AG04449 (cell line): ENCODE measurements at regions not wholly inside any gene's neighbourhood (a gene's known extent, or its start where the extent isn't known, plus 50 kb on each side); places are given as distances from the start of the nearest gene placed in this dataset.

Experiments
- CTCF ChIA-PET: fragments of 350-600 bp; formaldehyde crosslinking; extraction: SDS; loops from one replicate; lab custom pipeline; 2021; ENCODE audit warnings: antibody characterized with exemption; lab: Yijun Ruan, JAX
- POLR2A ChIA-PET: fragments of 400-600, 350-600 bp; formaldehyde crosslinking; extraction: SDS; loops from one replicate; lab custom pipeline; 2020; ENCODE audit warnings: antibody characterized with exemption, inconsistent platforms; lab: Yijun Ruan, JAX
- DNase-seq: peaks from one replicate; pipeline ENCODE4 v3.0.0-alpha.2; 2010; ENCODE audit warnings: low read depth, low spot score
- H3K4me3 ChIP-seq: 2 replicates; pipeline ENCODE4 v1.5.1; 2011; ENCODE audit warnings: low read depth, mild to moderate bottlenecking, control low read depth, low read length
- CTCF ChIP-seq: IDR thresholded peaks from one replicate; pipeline ENCODE4 v1.5.1; 2011; ENCODE audit warnings: mild to moderate bottlenecking, moderate library complexity, low read length, control low read depth, inconsistent platforms; ENCODE audit not compliant: insufficient read depth; ENCODE audit errors: missing control alignments

GRCh38 chr5:11981986-11982385 is 77.7 kb upstream of the CTNND2 start:
- TF ChIP-seq CTCF: no peak
- no peak overlapping the region for H3K4me3 ChIP-seq
- POLR2A ChIA-PET: no interaction called here
- DNase-seq: no peak
- CTCF ChIA-PET: no interaction called here

GRCh38 chr5:11977904-11978303 is 73.7 kb upstream of the CTNND2 start:
- CTCF ChIA-PET: no interaction called here
- POLR2A ChIA-PET: no interaction called here

GRCh38 chr5:11973469-11973868 is 69.2 kb upstream of the CTNND2 start:
- no peak for DNase-seq
- CTCF ChIA-PET: no interaction called here
- POLR2A ChIA-PET: no interaction called here
- no peak overlapping the region for H3K4me3 ChIP-seq
- TF ChIP-seq CTCF: no peak

More at GRCh38 chr5:11977904-11978303, 73.7 kb upstream of the CTNND2 start:
- H3K4me3 ChIP-seq: no peak overlapping the region
- no peak for DNase-seq
- TF ChIP-seq CTCF: no peak

- no peak overlapping the region for H3K4me3 ChIP-seq
- ChIA-PET CTCF (no interaction called here), POLR2A (no interaction called here)
- no peak for TF ChIP-seq CTCF
- no peak for DNase-seq
Observed at GRCh38 chr5:11963227-11963626, 59.0 kb upstream of the CTNND2 start.

GRCh38 chr5:11962122-11962521 is 57.9 kb upstream of the CTNND2 start:
- no peak overlapping the region for H3K4me3 ChIP-seq
- ChIA-PET POLR2A (no interaction called here), CTCF (no interaction called here)
- TF ChIP-seq CTCF: no peak
- no peak for DNase-seq

GRCh38 chr5:11958321-11958720 is 54.1 kb upstream of the CTNND2 start:
- no peak for TF ChIP-seq CTCF
- ChIA-PET CTCF (no interaction called here), POLR2A (no interaction called here)
- no peak overlapping the region for H3K4me3 ChIP-seq
- no peak for DNase-seq
